ENCODE measurements at regions not wholly inside any gene's neighbourhood (a gene's known extent, or its start where the extent isn't known, plus 50 kb on each side); places are given as distances from the start of the nearest gene placed in this dataset.

DNA sequence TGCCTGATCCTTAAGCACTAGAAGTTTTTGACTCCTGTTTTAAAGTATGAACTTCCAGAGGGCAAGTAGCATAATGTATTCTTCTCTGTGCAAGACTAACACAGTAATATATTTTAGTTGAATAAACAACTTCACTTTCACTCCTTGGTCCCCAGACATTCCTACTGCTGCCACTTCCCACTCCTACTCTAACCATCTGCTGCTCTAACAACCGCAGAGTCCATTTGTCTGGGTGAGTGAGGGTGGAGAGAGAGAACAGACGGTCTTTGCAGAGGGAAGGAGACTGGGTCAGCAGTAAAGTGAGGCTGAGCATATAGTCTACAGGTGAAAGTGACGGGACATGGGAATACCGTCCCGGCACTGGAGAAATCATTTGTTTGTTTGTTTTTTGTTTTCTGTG, 301.0 kb upstream of the SLCO3A1 start:
- Histone ChIP-seq H3K4me3 (ENCODE audit: low read depth, low read length) (no peak overlapping the region), H3K36me3 (ENCODE audit: control insufficient read depth, insufficient read depth, low read length) (no peaks in the 10 kb centered on the region), H3K27me3 (ENCODE audit: control insufficient read depth, insufficient read depth, low read length) (no peaks in the 10 kb centered on the region)
- TF ChIP-seq, protein P1, sequence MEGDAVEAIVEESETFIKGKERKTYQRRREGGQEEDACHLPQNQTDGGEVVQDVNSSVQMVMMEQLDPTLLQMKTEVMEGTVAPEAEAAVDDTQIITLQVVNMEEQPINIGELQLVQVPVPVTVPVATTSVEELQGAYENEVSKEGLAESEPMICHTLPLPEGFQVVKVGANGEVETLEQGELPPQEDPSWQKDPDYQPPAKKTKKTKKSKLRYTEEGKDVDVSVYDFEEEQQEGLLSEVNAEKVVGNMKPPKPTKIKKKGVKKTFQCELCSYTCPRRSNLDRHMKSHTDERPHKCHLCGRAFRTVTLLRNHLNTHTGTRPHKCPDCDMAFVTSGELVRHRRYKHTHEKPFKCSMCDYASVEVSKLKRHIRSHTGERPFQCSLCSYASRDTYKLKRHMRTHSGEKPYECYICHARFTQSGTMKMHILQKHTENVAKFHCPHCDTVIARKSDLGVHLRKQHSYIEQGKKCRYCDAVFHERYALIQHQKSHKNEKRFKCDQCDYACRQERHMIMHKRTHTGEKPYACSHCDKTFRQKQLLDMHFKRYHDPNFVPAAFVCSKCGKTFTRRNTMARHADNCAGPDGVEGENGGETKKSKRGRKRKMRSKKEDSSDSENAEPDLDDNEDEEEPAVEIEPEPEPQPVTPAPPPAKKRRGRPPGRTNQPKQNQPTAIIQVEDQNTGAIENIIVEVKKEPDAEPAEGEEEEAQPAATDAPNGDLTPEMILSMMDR (IDR thresholded peaks at IDR 0.05; ENCODE audit: insufficient read depth, low read length, severe bottlenecking) = no peak
- no peak for FAIRE-seq
- DNase-seq (ENCODE audit: low read depth) = no peak

DNA sequence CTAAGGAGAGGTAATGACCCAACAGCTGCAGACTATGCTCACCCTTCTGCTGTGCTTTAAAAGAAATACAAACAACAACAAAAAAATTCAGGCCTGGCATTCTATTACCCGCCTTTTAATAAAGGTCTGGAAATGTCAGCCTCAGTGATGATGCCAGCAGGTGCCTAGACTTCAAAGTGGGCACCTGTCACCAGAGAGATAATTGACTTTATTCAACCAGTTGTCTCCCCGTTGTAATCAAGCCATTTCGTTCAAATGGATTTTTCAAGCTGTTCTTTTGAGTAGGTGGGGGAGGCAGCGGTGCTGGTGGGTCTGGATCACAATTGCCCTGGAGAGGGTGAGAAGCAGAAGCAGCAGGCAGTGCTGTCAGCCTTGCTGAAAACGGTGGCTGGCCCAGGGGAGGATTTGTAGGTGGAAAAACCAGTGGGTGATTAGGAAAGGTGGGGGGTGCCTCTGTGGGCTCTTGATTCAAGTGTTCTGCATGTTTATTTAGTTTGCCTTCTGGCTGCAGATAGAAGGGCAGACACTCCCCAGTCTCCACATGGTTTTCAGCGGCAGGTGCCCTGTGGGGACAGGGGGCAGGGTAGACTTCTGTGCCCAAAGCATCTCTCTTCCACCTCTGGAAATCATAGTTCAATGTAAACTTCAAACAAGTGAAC, 300.2 kb upstream of the SLCO3A1 start:
- Histone ChIP-seq H3K27me3 (ENCODE audit: control insufficient read depth, insufficient read depth, low read length) (no peaks in the 10 kb centered on the region), H3K36me3 (ENCODE audit: control insufficient read depth, insufficient read depth, low read length) (no peaks in the 10 kb centered on the region), H3K4me3 (ENCODE audit: low read depth, low read length) (no peak overlapping the region)
- FAIRE-seq (no peak), DNase-seq (ENCODE audit: low read depth) (no peak)
- TF ChIP-seq, protein P1 (IDR thresholded peaks at IDR 0.05; ENCODE audit: insufficient read depth, low read length, severe bottlenecking) = no peak

DNA sequence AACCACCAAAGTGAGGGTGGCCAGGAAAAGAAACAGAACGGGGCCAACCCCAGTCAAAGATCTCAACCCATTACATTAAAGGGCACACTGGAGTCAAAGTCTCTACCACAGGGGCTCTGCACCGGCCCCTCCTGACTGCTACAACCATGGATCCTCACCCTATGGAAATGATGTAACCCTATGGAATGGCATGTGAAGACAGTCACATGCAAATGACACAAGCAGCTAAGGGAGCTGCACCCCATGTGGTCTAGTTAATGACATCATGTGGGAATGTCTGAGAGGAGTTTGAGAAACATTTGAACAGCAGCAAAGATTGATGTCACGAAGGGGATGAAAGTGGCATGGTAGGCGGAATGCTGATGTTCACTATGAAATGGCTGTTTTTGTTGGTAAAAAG, 298.2 kb upstream of the SLCO3A1 start:
- FAIRE-seq (no peak), DNase-seq (ENCODE audit: low read depth) (no peak)
- Histone ChIP-seq H3K27me3 (ENCODE audit: control insufficient read depth, insufficient read depth, low read length) (no peaks in the 10 kb centered on the region), H3K4me3 (ENCODE audit: low read depth, low read length) (no peak overlapping the region), H3K36me3 (ENCODE audit: control insufficient read depth, insufficient read depth, low read length) (no peaks in the 10 kb centered on the region)
- TF ChIP-seq, protein P1 (IDR thresholded peaks at IDR 0.05; ENCODE audit: insufficient read depth, low read length, severe bottlenecking) = no peak

DNA sequence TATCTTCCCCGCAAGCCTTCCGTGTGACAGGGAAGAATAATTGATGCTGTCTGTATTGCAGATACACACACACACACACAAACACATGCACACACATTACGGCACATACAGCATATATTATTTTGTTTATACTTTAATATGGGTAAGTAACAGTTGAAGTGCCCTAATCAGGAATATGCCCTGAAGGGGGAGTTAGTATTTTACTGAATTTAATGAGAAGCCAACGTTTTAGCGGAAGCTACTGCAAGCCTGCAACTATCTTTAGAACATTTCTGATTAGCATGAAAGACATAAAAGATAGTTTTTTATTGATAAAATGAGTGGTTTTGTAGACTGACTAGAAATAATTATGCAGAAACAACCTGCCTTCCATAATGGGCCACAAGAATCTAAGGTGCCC, 296.6 kb upstream of the SLCO3A1 start:
- DNase-seq (ENCODE audit: low read depth) = no peak
- Histone ChIP-seq H3K36me3 (ENCODE audit: control insufficient read depth, insufficient read depth, low read length) (no peaks in the 10 kb centered on the region), H3K27me3 (ENCODE audit: control insufficient read depth, insufficient read depth, low read length) (no peaks in the 10 kb centered on the region), H3K4me3 (ENCODE audit: low read depth, low read length) (no peak overlapping the region)
- no peak for FAIRE-seq
- TF ChIP-seq, protein P1 (IDR thresholded peaks at IDR 0.05; ENCODE audit: insufficient read depth, low read length, severe bottlenecking) = no peak

DNA sequence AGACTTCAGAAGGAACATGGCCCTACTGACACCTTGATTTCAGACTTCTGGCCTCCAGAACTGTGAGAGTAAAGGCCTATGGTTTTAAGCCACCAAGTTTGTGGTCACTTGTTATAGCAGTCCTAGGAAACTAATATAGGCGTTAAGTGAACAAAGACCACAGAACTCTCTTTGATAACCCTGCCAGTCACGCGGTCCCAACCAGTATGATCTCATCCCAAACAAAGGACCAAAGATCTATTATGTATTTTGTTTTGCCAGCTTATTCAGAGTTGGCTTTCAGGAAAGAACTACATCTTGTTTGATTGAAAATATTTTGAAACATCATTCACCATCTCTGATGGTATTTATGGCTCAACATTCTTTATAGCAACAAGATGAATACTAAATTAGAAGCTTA, 294.4 kb upstream of the SLCO3A1 start:
- FAIRE-seq (no peak), DNase-seq (ENCODE audit: low read depth) (no peak)
- Histone ChIP-seq H3K36me3 (ENCODE audit: control insufficient read depth, insufficient read depth, low read length) (no peaks in the 10 kb centered on the region), H3K27me3 (ENCODE audit: control insufficient read depth, insufficient read depth, low read length) (no peaks in the 10 kb centered on the region), H3K4me3 (ENCODE audit: low read depth, low read length) (no peak overlapping the region)
- TF ChIP-seq, protein P1 (IDR thresholded peaks at IDR 0.05; ENCODE audit: insufficient read depth, low read length, severe bottlenecking) = no peak
